SH-SY5Y (cell line): ENCODE measurements at regions not wholly inside any gene's neighbourhood (a gene's known extent, or its start where the extent isn't known, plus 50 kb on each side); places are given as distances from the start of the nearest gene placed in this dataset.

Source experiments
- GATA2 ChIP-seq: IDR thresholded peaks from 2 replicates; pipeline ENCODE4 v1.6.1; 2011; ENCODE audit warnings: mild to moderate bottlenecking, low read depth, low read length
- GATA3 ChIP-seq: IDR thresholded peaks from 2 replicates; pipeline ENCODE4 v1.6.1; 2011; ENCODE audit warnings: low read depth, mild to moderate bottlenecking, low read length, moderate library complexity

- TF ChIP-seq GATA3 (no peak), GATA2 (no peak)
These were observed 2357.2 kb downstream of the LRRC4C start for GRCh38 chr11:39102236-39102635.

- TF ChIP-seq GATA3: no peak
- no peak for TF ChIP-seq GATA2
These were observed 2381.0 kb downstream of the LRRC4C start for GRCh38 chr11:39078465-39078864.

GRCh38 chr11:39037611-39038010 lies 2421.8 kb downstream of the LRRC4C start:
- TF ChIP-seq GATA2 (no peak), GATA3 (no peak)

- no peak for TF ChIP-seq GATA3
- TF ChIP-seq GATA2: no peak
These were observed 2423.4 kb downstream of the LRRC4C start for GRCh38 chr11:39036021-39036420.

- TF ChIP-seq GATA3 (no peak), GATA2 (no peak)
These were observed 2423.5 kb upstream of the RAG2 start for GRCh38 chr11:39021539-39021938.

GRCh38 chr11:39011797-39012196 lies 2413.8 kb upstream of the RAG2 start:
- TF ChIP-seq GATA3 (no peak), GATA2 (no peak)

GRCh38 chr11:38990841-38991240 lies 2392.8 kb upstream of the RAG2 start:
- TF ChIP-seq GATA3 (no peak), GATA2 (no peak)

- no peak for TF ChIP-seq GATA3
- no peak for TF ChIP-seq GATA2
These were observed 2392.1 kb upstream of the RAG2 start for GRCh38 chr11:38990139-38990538.

GRCh38 chr11:38988908-38989307 lies 2390.9 kb upstream of the RAG2 start:
- no peak for TF ChIP-seq GATA3
- TF ChIP-seq GATA2: no peak

- TF ChIP-seq GATA2 (no peak), GATA3 (no peak)
These were observed 2374.2 kb upstream of the RAG2 start for GRCh38 chr11:38972220-38972619.

GRCh38 chr11:38971141-38971540 lies 2373.1 kb upstream of the RAG2 start:
- TF ChIP-seq GATA2: no peak
- no peak for TF ChIP-seq GATA3

- TF ChIP-seq GATA2 (no peak), GATA3 (no peak)
These were observed 2370.9 kb upstream of the RAG2 start for GRCh38 chr11:38968951-38969350.

GRCh38 chr11:38952698-38953097 lies 2354.7 kb upstream of the RAG2 start:
- TF ChIP-seq GATA2: no peak
- no peak for TF ChIP-seq GATA3

GRCh38 chr11:38950867-38951266 lies 2352.8 kb upstream of the RAG2 start:
- TF ChIP-seq GATA2 (no peak), GATA3 (no peak)

- TF ChIP-seq GATA2: no peak
- TF ChIP-seq GATA3: no peak
These were observed 2350.4 kb upstream of the RAG2 start for GRCh38 chr11:38948392-38948791.

GRCh38 chr11:38937709-38938108 lies 2339.7 kb upstream of the RAG2 start:
- TF ChIP-seq GATA3 (no peak), GATA2 (no peak)

GRCh38 chr11:38935941-38936340 lies 2337.9 kb upstream of the RAG2 start:
- TF ChIP-seq GATA2 (no peak), GATA3 (no peak)
